Activated CD4-positive, alpha-beta T cell treated with anti-CD3 and anti-CD28 coated beads, Interleukin-2, amount 50 U/mL, for 16 hours (primary cell): ENCODE measurements at regions not wholly inside any gene's neighbourhood (a gene's known extent, or its start where the extent isn't known, plus 50 kb on each side); places are given as distances from the start of the nearest gene placed in this dataset.
"Not testable (repeated sequence)": the region's sequence is repeated elsewhere in the genome, so short reads cannot be mapped to it uniquely, and the experiment has no call there.

Experiments
- DNase-seq: peaks from one replicate; pipeline ENCODE4 v3.0.0-alpha.2; 2020

- no peak for DNase-seq
Observed at GRCh38 chr6:11486959-11487358, 50.6 kb upstream of the TMEM170B start.

- no peak for DNase-seq
Observed at GRCh38 chr6:11486486-11486885, 51.1 kb upstream of the TMEM170B start.

GRCh38 chr6:11486051-11486450, 51.5 kb upstream of the TMEM170B start:
- DNase-seq: no peak

GRCh38 chr6:11485271-11485670, 52.3 kb upstream of the TMEM170B start:
- DNase-seq: no peak

- no peak for DNase-seq
Observed at GRCh38 chr6:11484441-11484840, 53.1 kb upstream of the TMEM170B start.

- no peak for DNase-seq
Observed at GRCh38 chr6:11482616-11483015, 54.9 kb upstream of the TMEM170B start.

GRCh38 chr6:11480541-11480940, 57.0 kb upstream of the TMEM170B start:
- DNase-seq: no peak

- no peak for DNase-seq
Observed at GRCh38 chr6:11479296-11479695, 58.3 kb upstream of the TMEM170B start.

GRCh38 chr6:11478586-11478985, 59.0 kb upstream of the TMEM170B start:
- no peak for DNase-seq

- DNase-seq: no peak
Observed at GRCh38 chr6:11475016-11475415, 62.5 kb upstream of the TMEM170B start.

GRCh38 chr6:11473008-11473740, 64.4 kb upstream of the TMEM170B start:
- no peak for DNase-seq

GRCh38 chr6:11471261-11471660, 66.3 kb upstream of the TMEM170B start:
- DNase-seq: no peak

- no peak for DNase-seq
Observed at GRCh38 chr6:11469684-11470083, 67.9 kb upstream of the TMEM170B start.

GRCh38 chr6:11468271-11468670, 69.3 kb upstream of the TMEM170B start:
- DNase-seq: not testable (repeated sequence)

GRCh38 chr6:11467364-11467763, 70.2 kb upstream of the TMEM170B start:
- no peak for DNase-seq

- no peak for DNase-seq
Observed at GRCh38 chr6:11463398-11463780, 74.2 kb upstream of the TMEM170B start.

GRCh38 chr6:11462742-11463397, 74.7 kb upstream of the TMEM170B start:
- DNase-seq: no peak

GRCh38 chr6:11460837-11461661, 76.5 kb upstream of the TMEM170B start:
- peak; percentile 14 for DNase-seq

GRCh38 chr6:11460001-11460668, 77.4 kb upstream of the TMEM170B start:
- DNase-seq: peak; percentile 56

GRCh38 chr6:11459079-11459610, 78.4 kb upstream of the TMEM170B start:
- peak; percentile 49 for DNase-seq

- DNase-seq: no peak
Observed at GRCh38 chr6:11458509-11458908, 79.0 kb upstream of the TMEM170B start.

GRCh38 chr6:11457422-11457821, 80.1 kb upstream of the TMEM170B start:
- not testable (repeated sequence) for DNase-seq

- DNase-seq: not testable (repeated sequence)
Observed at GRCh38 chr6:11452106-11452505, 85.4 kb upstream of the TMEM170B start.
